GM18907 (cell line): ENCODE measurements at regions not wholly inside any gene's neighbourhood (a gene's known extent, or its start where the extent isn't known, plus 50 kb on each side); places are given as distances from the start of the nearest gene placed in this dataset.
"Not testable (repeated sequence)": the region's sequence is repeated elsewhere in the genome, so short reads cannot be mapped to it uniquely, and the experiment has no call there.

Experiments used
- ATAC-seq: cut with Tn5 transposase; IDR thresholded peaks from one replicate; pipeline ENCODE4 v1.9.1; 2021; ENCODE audit warnings: mild to moderate bottlenecking, moderate library complexity; ENCODE audit not compliant: unreplicated experiment

GRCh38 chr3:39558775-39559306 lies 91.4 kb downstream of the MOBP start:
- no peak for ATAC-seq

GRCh38 chr3:39559543-39559942 lies 92.1 kb downstream of the MOBP start:
- no peak for ATAC-seq

- ATAC-seq, result no peak
Measured at GRCh38 chr3:39568508-39568907, 101.0 kb downstream of the MOBP start.

- ATAC-seq, result no peak
Measured at GRCh38 chr3:39569095-39569494, 101.6 kb downstream of the MOBP start.

- ATAC-seq, result no peak
Measured at GRCh38 chr3:39573392-39573791, 105.9 kb downstream of the MOBP start.

GRCh38 chr3:39577541-39577940 lies 110.1 kb downstream of the MOBP start:
- ATAC-seq, result no peak

GRCh38 chr3:39586215-39586614 lies 118.7 kb downstream of the MOBP start:
- not testable (repeated sequence) for ATAC-seq

- ATAC-seq, result no peak
Measured at GRCh38 chr3:39587113-39587512, 119.6 kb downstream of the MOBP start.

GRCh38 chr3:39590806-39591205 lies 123.3 kb downstream of the MOBP start:
- no peak for ATAC-seq

- ATAC-seq, result no peak
Measured at GRCh38 chr3:39592311-39593050, 125.0 kb downstream of the MOBP start.

GRCh38 chr3:39593341-39593740 lies 125.9 kb downstream of the MOBP start:
- no peak for ATAC-seq

- no peak for ATAC-seq
Measured at GRCh38 chr3:39601241-39601640, 133.8 kb downstream of the MOBP start.

GRCh38 chr3:39605837-39606236 lies 138.4 kb downstream of the MOBP start:
- no peak for ATAC-seq

- no peak for ATAC-seq
Measured at GRCh38 chr3:39626198-39626597, 158.7 kb downstream of the MOBP start.

GRCh38 chr3:39631136-39631535 lies 163.7 kb downstream of the MOBP start:
- ATAC-seq, result no peak

- ATAC-seq, result no peak
Measured at GRCh38 chr3:39637807-39638206, 170.3 kb downstream of the MOBP start.

- no peak for ATAC-seq
Measured at GRCh38 chr3:39638301-39638700, 170.8 kb downstream of the MOBP start.

GRCh38 chr3:39639344-39640236 lies 169.8 kb upstream of the MYRIP start:
- ATAC-seq, result no peak

- ATAC-seq, result no peak
Measured at GRCh38 chr3:39641274-39641673, 168.1 kb upstream of the MYRIP start.

- ATAC-seq, result no peak
Measured at GRCh38 chr3:39644176-39644575, 165.2 kb upstream of the MYRIP start.

GRCh38 chr3:39651256-39651655 lies 158.2 kb upstream of the MYRIP start:
- ATAC-seq, result not testable (repeated sequence)
